ENCODE measurements at regions not wholly inside any gene's neighbourhood (a gene's known extent, or its start where the extent isn't known, plus 50 kb on each side); places are given as distances from the start of the nearest gene placed in this dataset.

- no TSS peak for BruUV-seq (replicated peaks)
- no peaks in the 10 kb centered on the region for H4K20me1 ChIP-seq (ENCODE audit: low read length)
- intact Hi-C loops (cut with micrococcal nuclease): no loop called here
- H3K4me2 ChIP-seq (ENCODE audit: low read length): no peak overlapping the region
- H3K36me3 ChIP-seq (ENCODE audit: low read depth, low read length): no peaks in the 10 kb centered on the region
- ChIA-PET POLR2A (ENCODE audit: unreplicated experiment) (no interaction called here), CTCF (no interaction called here)
- no peak for ATAC-seq
- no peaks in the 10 kb centered on the region for H3K27me3 ChIP-seq (ENCODE audit: low read length)
- H3K79me2 ChIP-seq (ENCODE audit: low read length): no peaks in the 10 kb centered on the region
- H3K9ac ChIP-seq (ENCODE audit: low read length): no peak overlapping the region
- no peak overlapping the region for H3K4me3 ChIP-seq (ENCODE audit: low read length)
- no peak for DNase-seq
- H3K4me1 ChIP-seq (ENCODE audit: insufficient read depth, low read length): peaks cover 11% of the 10 kb centered on the region; the same call in 1 of the 2 replicates
- H3K9me3 ChIP-seq (ENCODE audit: low read length): no peaks in the 10 kb centered on the region
- no peaks in the 10 kb centered on the region for H3F3A ChIP-seq (ENCODE audit: low read length, unreplicated experiment)
- H3K27ac ChIP-seq (ENCODE audit: low read length): no peak overlapping the region
- H3K9me2 ChIP-seq (replicated peaks; ENCODE audit: low read length): no peaks in the 10 kb centered on the region
- TF ChIP-seq EZH2 (IDR thresholded peaks at IDR 0.05; ENCODE audit: low read length, unreplicated experiment) (no peak), CTCF (conservative IDR thresholded peaks at IDR 0.05; ENCODE audit: low read depth, low read length) (no peak), EZH2phosphoT487 (IDR thresholded peaks at IDR 0.05; ENCODE audit: borderline replicate concordance, low read length) (no peak)
- no peak overlapping the region for H2AFZ ChIP-seq (ENCODE audit: low read length)
These were observed 77.0 kb upstream of the SPRY1 start for GRCh38 chr4:123319639-123320038.

- CTCF ChIA-PET: no interaction called here
- Histone ChIP-seq H3K4me1 (ENCODE audit: insufficient read depth, low read length) (no peaks in the 10 kb centered on the region), H3K9me2 (replicated peaks; ENCODE audit: low read length) (no peaks in the 10 kb centered on the region), H3K27me3 (ENCODE audit: low read length) (no peaks in the 10 kb centered on the region), H4K20me1 (ENCODE audit: low read length) (no peaks in the 10 kb centered on the region), H3K9me3 (ENCODE audit: low read length) (no peaks in the 10 kb centered on the region), H3K9ac (ENCODE audit: low read length) (no peak overlapping the region), H3K4me2 (ENCODE audit: low read length) (no peak overlapping the region), H2AFZ (ENCODE audit: low read length) (no peak overlapping the region), H3K79me2 (ENCODE audit: low read length) (no peaks in the 10 kb centered on the region), H3K27ac (ENCODE audit: low read length) (no peak overlapping the region), H3F3A (ENCODE audit: low read length, unreplicated experiment) (no peaks in the 10 kb centered on the region), H3K36me3 (ENCODE audit: low read depth, low read length) (no peaks in the 10 kb centered on the region), H3K4me3 (ENCODE audit: low read length) (no peak overlapping the region)
- POLR2A ChIA-PET (ENCODE audit: unreplicated experiment): interaction anchor here (0.6 kb wide), 1 partner anchor 1546 kb away, joined by 3 read pairs; no protein-coding TSS in a partner anchor
- ATAC-seq (no peak), DNase-seq (no peak)
- TF ChIP-seq EZH2 (IDR thresholded peaks at IDR 0.05; ENCODE audit: low read length, unreplicated experiment): no peak
- TF ChIP-seq EZH2phosphoT487 (IDR thresholded peaks at IDR 0.05; ENCODE audit: borderline replicate concordance, low read length): no peak
- TF ChIP-seq CTCF (conservative IDR thresholded peaks at IDR 0.05; ENCODE audit: low read depth, low read length): no peak
- intact Hi-C loops (cut with micrococcal nuclease): no loop called here
- BruUV-seq (replicated peaks): no TSS peak
These were observed 72.6 kb upstream of the SPRY1 start for GRCh38 chr4:123323998-123324397.

GRCh38 chr4:123325241-123325681, 71.3 kb upstream of the SPRY1 start:
- Histone ChIP-seq H3K4me1 (ENCODE audit: insufficient read depth, low read length) (no peaks in the 10 kb centered on the region), H3K4me2 (ENCODE audit: low read length) (no peak overlapping the region), H3F3A (ENCODE audit: low read length, unreplicated experiment) (no peaks in the 10 kb centered on the region), H3K27me3 (ENCODE audit: low read length) (no peaks in the 10 kb centered on the region), H3K9me3 (ENCODE audit: low read length) (no peaks in the 10 kb centered on the region), H3K9ac (ENCODE audit: low read length) (no peak overlapping the region), H4K20me1 (ENCODE audit: low read length) (no peaks in the 10 kb centered on the region), H3K4me3 (ENCODE audit: low read length) (no peak overlapping the region), H2AFZ (ENCODE audit: low read length) (no peak overlapping the region), H3K9me2 (replicated peaks; ENCODE audit: low read length) (no peaks in the 10 kb centered on the region), H3K79me2 (ENCODE audit: low read length) (no peaks in the 10 kb centered on the region), H3K27ac (ENCODE audit: low read length) (no peak overlapping the region), H3K36me3 (ENCODE audit: low read depth, low read length) (no peaks in the 10 kb centered on the region)
- DNase-seq: no peak
- intact Hi-C loops (cut with micrococcal nuclease): no loop called here
- CTCF ChIA-PET: no interaction called here
- no peak for TF ChIP-seq EZH2phosphoT487 (IDR thresholded peaks at IDR 0.05; ENCODE audit: borderline replicate concordance, low read length)
- TF ChIP-seq EZH2 (IDR thresholded peaks at IDR 0.05; ENCODE audit: low read length, unreplicated experiment): no peak
- no peak for TF ChIP-seq CTCF (conservative IDR thresholded peaks at IDR 0.05; ENCODE audit: low read depth, low read length)
- ATAC-seq: no peak
- no TSS peak for BruUV-seq (replicated peaks)
- POLR2A ChIA-PET (ENCODE audit: unreplicated experiment): no interaction called here
